ENCODE measurements at regions not wholly inside any gene's neighbourhood (a gene's known extent, or its start where the extent isn't known, plus 50 kb on each side); places are given as distances from the start of the nearest gene placed in this dataset.

DNA sequence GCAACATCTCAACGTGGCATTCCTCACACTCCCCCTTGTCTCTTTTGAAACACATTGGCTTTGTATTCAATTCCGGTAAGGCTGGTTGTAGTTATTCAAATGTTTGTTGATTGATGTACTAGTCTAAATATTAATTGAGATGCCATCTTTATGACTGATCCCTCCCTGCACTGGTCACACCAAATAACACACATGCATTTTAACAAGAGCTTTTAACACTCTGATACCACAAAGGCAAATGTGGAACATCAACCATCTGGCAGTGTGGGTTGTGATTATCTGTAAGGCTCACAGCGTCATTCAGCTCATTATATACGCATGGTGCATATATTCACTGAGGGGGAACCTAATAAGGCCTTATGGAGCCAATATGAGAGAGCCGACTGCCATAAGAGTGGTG lies 305.0 kb downstream of the TENT4A start:
- Mint-ChIP-seq H3K4me3 (no peak overlapping the region), H3K4me1 (no peaks in the 10 kb centered on the region), H3K36me3 (ENCODE audit: low read depth) (no peaks in the 10 kb centered on the region), H3K27ac (no peak overlapping the region), H3K9me3 (peaks cover 23% of the 10 kb centered on the region), H3K27me3 (no peaks in the 10 kb centered on the region)
- intact Hi-C loops (cut with micrococcal nuclease) = no loop called here
- no peak for DNase-seq
- TF ChIP-seq, protein P1, sequence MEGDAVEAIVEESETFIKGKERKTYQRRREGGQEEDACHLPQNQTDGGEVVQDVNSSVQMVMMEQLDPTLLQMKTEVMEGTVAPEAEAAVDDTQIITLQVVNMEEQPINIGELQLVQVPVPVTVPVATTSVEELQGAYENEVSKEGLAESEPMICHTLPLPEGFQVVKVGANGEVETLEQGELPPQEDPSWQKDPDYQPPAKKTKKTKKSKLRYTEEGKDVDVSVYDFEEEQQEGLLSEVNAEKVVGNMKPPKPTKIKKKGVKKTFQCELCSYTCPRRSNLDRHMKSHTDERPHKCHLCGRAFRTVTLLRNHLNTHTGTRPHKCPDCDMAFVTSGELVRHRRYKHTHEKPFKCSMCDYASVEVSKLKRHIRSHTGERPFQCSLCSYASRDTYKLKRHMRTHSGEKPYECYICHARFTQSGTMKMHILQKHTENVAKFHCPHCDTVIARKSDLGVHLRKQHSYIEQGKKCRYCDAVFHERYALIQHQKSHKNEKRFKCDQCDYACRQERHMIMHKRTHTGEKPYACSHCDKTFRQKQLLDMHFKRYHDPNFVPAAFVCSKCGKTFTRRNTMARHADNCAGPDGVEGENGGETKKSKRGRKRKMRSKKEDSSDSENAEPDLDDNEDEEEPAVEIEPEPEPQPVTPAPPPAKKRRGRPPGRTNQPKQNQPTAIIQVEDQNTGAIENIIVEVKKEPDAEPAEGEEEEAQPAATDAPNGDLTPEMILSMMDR (IDR thresholded peaks at IDR 0.05) = no peak
- ChIA-PET POLR2A (no interaction called here), CTCF (no interaction called here)
- no peak for ATAC-seq (ENCODE audit: low read depth)

GRCh38 chr5:7018601-7019000 lies 305.4 kb downstream of the TENT4A start:
- H3K36me3 Mint-ChIP-seq (ENCODE audit: low read depth) = no peaks in the 10 kb centered on the region
- no peak overlapping the region for H3K27ac Mint-ChIP-seq
- ATAC-seq (ENCODE audit: low read depth) = no peak
- H3K4me3 Mint-ChIP-seq = no peak overlapping the region
- DNase-seq = no peak
- no peaks in the 10 kb centered on the region for H3K4me1 Mint-ChIP-seq
- POLR2A ChIA-PET = no interaction called here
- no peaks in the 10 kb centered on the region for H3K27me3 Mint-ChIP-seq
- CTCF ChIA-PET = no interaction called here
- intact Hi-C loops (cut with micrococcal nuclease) = no loop called here
- TF ChIP-seq, protein P1 (IDR thresholded peaks at IDR 0.05) = no peak
- peaks cover 25% of the 10 kb centered on the region for H3K9me3 Mint-ChIP-seq

GRCh38 chr5:7036192-7036835 lies 323.1 kb downstream of the TENT4A start:
- ATAC-seq (ENCODE audit: low read depth) = no peak
- intact Hi-C loops (cut with micrococcal nuclease) = no loop called here
- H3K9me3 Mint-ChIP-seq = no peaks in the 10 kb centered on the region
- TF ChIP-seq, protein P1 (IDR thresholded peaks at IDR 0.05) = no peak
- no peaks in the 10 kb centered on the region for H3K4me1 Mint-ChIP-seq
- H3K4me3 Mint-ChIP-seq = no peak overlapping the region
- CTCF ChIA-PET = no interaction called here
- no peak overlapping the region for H3K27ac Mint-ChIP-seq
- POLR2A ChIA-PET = no interaction called here
- H3K36me3 Mint-ChIP-seq (ENCODE audit: low read depth) = no peaks in the 10 kb centered on the region
- no peaks in the 10 kb centered on the region for H3K27me3 Mint-ChIP-seq
- DNase-seq = no peak

GRCh38 chr5:7039074-7039473 lies 325.8 kb downstream of the TENT4A start:
- Mint-ChIP-seq H3K36me3 (ENCODE audit: low read depth) (no peaks in the 10 kb centered on the region), H3K4me3 (no peak overlapping the region), H3K9me3 (no peaks in the 10 kb centered on the region), H3K27me3 (no peaks in the 10 kb centered on the region), H3K27ac (no peak overlapping the region), H3K4me1 (no peaks in the 10 kb centered on the region)
- CTCF ChIA-PET = no interaction called here
- TF ChIP-seq, protein P1 (IDR thresholded peaks at IDR 0.05) = no peak
- no peak for ATAC-seq (ENCODE audit: low read depth)
- intact Hi-C loops (cut with micrococcal nuclease) = no loop called here
- no peak for DNase-seq
- POLR2A ChIA-PET = no interaction called here

DNA sequence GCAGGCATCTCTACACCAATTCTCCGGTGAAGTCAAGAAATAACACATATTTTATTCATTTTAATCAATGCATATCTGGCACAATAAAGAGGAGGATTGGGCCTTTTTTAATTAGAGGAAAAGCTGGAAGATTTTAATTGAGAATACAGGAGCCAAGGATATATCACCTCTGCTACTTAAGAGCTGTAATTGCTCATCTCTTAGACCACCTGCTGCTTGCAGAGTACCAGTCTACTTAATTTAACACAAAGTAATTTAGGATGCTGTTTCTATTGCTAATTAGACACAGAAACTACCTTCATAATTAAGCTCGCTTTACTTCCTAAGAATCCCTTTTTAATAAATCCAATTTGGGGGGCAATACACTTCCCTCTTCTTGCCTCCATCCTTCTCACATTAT lies 326.9 kb downstream of the TENT4A start:
- Mint-ChIP-seq H3K4me3 (no peak overlapping the region), H3K4me1 (no peaks in the 10 kb centered on the region), H3K9me3 (no peaks in the 10 kb centered on the region), H3K27ac (no peak overlapping the region), H3K36me3 (ENCODE audit: low read depth) (no peaks in the 10 kb centered on the region), H3K27me3 (no peaks in the 10 kb centered on the region)
- ChIA-PET POLR2A (no interaction called here), CTCF (no interaction called here)
- ATAC-seq (ENCODE audit: low read depth) = no peak
- intact Hi-C loops (cut with micrococcal nuclease) = no loop called here
- DNase-seq = no peak
- TF ChIP-seq, protein P1 (IDR thresholded peaks at IDR 0.05) = no peak
